Choroid plexus epithelial cell (primary cell): ENCODE measurements at regions not wholly inside any gene's neighbourhood (a gene's known extent, or its start where the extent isn't known, plus 50 kb on each side); places are given as distances from the start of the nearest gene placed in this dataset.
"Not testable (repeated sequence)": the region's sequence is repeated elsewhere in the genome, so short reads cannot be mapped to it uniquely, and the experiment has no call there.

Source experiments
- DNase-seq: peaks from one replicate; pipeline ENCODE4 v3.0.0-alpha.2; 2010; ENCODE audit warnings: low read depth
- H3K4me3 ChIP-seq: 2 replicates; pipeline ENCODE4 v1.5.1; 2011; ENCODE audit warnings: low read depth, mild to moderate bottlenecking, control low read depth, low read length, moderate library complexity
- CTCF ChIP-seq: conservative IDR thresholded peaks from 2 replicates; pipeline ENCODE4 v1.5.1; 2011; ENCODE audit warnings: low read depth, mild to moderate bottlenecking, control low read depth, inconsistent platforms, low read length, moderate library complexity

- no peak overlapping the region for H3K4me3 ChIP-seq
- no peak for DNase-seq
- TF ChIP-seq CTCF = no peak
Measured at GRCh38 chr4:112732142-112732541, 95.2 kb downstream of the LARP7 start.

- H3K4me3 ChIP-seq = no peak overlapping the region
- DNase-seq = peak; percentile 5
Measured at GRCh38 chr4:112735474-112735951, 98.6 kb downstream of the LARP7 start.

GRCh38 chr4:112736718-112737135 lies 99.8 kb downstream of the LARP7 start:
- TF ChIP-seq CTCF = no peak
- H3K4me3 ChIP-seq = no peak overlapping the region
- no peak for DNase-seq

More at GRCh38 chr4:112735474-112735951, 98.6 kb downstream of the LARP7 start:
- TF ChIP-seq CTCF = no peak

- H3K4me3 ChIP-seq = no peak overlapping the region
- DNase-seq = no peak
- TF ChIP-seq CTCF = no peak
Measured at GRCh38 chr4:112739442-112739841, 102.5 kb downstream of the LARP7 start.

- no peak for TF ChIP-seq CTCF
- H3K4me3 ChIP-seq = no peak overlapping the region
- DNase-seq = no peak
Measured at GRCh38 chr4:112747036-112747435, 110.1 kb downstream of the LARP7 start.

- no peak for TF ChIP-seq CTCF
- no peak for DNase-seq
- no peak overlapping the region for H3K4me3 ChIP-seq
Measured at GRCh38 chr4:112748352-112748878, 111.5 kb downstream of the LARP7 start.

- DNase-seq, H3K4me3 ChIP-seq: not testable (repeated sequence)
Measured at GRCh38 chr4:112750749-112751148, 113.8 kb downstream of the LARP7 start.
